ENCODE measurements at regions not wholly inside any gene's neighbourhood (a gene's known extent, or its start where the extent isn't known, plus 50 kb on each side); places are given as distances from the start of the nearest gene placed in this dataset.

DNA sequence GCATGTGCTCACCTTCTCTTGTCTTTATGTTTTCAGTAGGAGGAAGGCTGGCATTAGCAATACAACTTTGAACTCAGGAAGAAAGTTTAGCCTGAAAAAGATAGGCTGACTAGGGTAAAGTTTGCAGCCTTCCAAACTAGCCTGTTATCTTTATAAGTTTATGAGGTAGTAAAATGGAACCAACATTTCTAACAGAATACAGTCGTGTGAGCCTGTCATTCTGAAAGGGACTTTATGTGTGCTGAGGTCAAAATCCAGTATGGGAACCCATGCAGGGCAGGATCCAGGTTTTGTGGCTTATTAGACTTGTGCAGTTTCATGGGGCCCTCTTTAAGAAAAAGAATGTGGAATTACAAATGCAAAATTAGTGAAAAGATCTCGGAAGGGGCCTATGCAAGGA is 201.0 kb upstream of the PRPS1L1 start:
- TF ChIP-seq FOS (IDR thresholded peaks at IDR 0.05; ENCODE audit: borderline replicate concordance, insufficient read depth, low read length): no peak
- TF ChIP-seq, protein P1, sequence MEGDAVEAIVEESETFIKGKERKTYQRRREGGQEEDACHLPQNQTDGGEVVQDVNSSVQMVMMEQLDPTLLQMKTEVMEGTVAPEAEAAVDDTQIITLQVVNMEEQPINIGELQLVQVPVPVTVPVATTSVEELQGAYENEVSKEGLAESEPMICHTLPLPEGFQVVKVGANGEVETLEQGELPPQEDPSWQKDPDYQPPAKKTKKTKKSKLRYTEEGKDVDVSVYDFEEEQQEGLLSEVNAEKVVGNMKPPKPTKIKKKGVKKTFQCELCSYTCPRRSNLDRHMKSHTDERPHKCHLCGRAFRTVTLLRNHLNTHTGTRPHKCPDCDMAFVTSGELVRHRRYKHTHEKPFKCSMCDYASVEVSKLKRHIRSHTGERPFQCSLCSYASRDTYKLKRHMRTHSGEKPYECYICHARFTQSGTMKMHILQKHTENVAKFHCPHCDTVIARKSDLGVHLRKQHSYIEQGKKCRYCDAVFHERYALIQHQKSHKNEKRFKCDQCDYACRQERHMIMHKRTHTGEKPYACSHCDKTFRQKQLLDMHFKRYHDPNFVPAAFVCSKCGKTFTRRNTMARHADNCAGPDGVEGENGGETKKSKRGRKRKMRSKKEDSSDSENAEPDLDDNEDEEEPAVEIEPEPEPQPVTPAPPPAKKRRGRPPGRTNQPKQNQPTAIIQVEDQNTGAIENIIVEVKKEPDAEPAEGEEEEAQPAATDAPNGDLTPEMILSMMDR (IDR thresholded peaks at IDR 0.05; ENCODE audit: extremely low read depth in 1 of 2, insufficient read depth in 1 of 2, low read depth in 1 of 2, low read length in 2 of 2): no peak
- TF ChIP-seq POLR2A (IDR thresholded peaks at IDR 0.05; ENCODE audit: low read depth, low read length): no peak
- TF ChIP-seq, protein P2, sequence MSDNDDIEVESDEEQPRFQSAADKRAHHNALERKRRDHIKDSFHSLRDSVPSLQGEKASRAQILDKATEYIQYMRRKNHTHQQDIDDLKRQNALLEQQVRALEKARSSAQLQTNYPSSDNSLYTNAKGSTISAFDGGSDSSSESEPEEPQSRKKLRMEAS (IDR thresholded peaks at IDR 0.05; ENCODE audit: insufficient read depth, insufficient read length): no peak
- no peak for TF ChIP-seq GATA2 (IDR thresholded peaks at IDR 0.05; ENCODE audit: insufficient read depth, insufficient read length, low read depth, low read length)
- no peak for TF ChIP-seq EZH2 (IDR thresholded peaks at IDR 0.05; ENCODE audit: borderline replicate concordance, low read depth, low read length, severe bottlenecking)
- no peak for TF ChIP-seq MYC (IDR thresholded peaks at IDR 0.05; ENCODE audit: low read depth, low read length)
- TF ChIP-seq JUN (IDR thresholded peaks at IDR 0.05; ENCODE audit: borderline replicate concordance, insufficient read depth, insufficient read length, low read depth): no peak
- no peak for TF ChIP-seq POLR2AphosphoS5 (IDR thresholded peaks at IDR 0.05; ENCODE audit: insufficient read depth, low read depth, low read length)
- Histone ChIP-seq H3K4me3 (replicated peaks in 1 of 3; ENCODE audit: insufficient read depth in 1 of 3, low read depth in 1 of 3, low read length in 3 of 3) (no peak overlapping the region), H3K36me3 (ENCODE audit: control insufficient read depth in 2 of 2, extremely low read depth in 1 of 2, insufficient read depth in 2 of 2, low read length in 2 of 2) (no peaks in the 10 kb centered on the region), H3K9me3 (replicated peaks; ENCODE audit: control insufficient read depth, insufficient read depth, low read length) (no peaks in the 10 kb centered on the region), H3K27me3 (ENCODE audit: control insufficient read depth in 2 of 2, insufficient read depth in 2 of 2, low read length in 2 of 2) (no peaks in the 10 kb centered on the region), H3K27ac (ENCODE audit: insufficient read depth, low read depth, low read length) (no peak overlapping the region), H3K9me1 (replicated peaks; ENCODE audit: control insufficient read depth, extremely low read depth, insufficient read depth, low read length) (no peaks in the 10 kb centered on the region), H3K79me2 (ENCODE audit: control insufficient read depth, insufficient read depth, low read length) (no peaks in the 10 kb centered on the region), H3K4me1 (ENCODE audit: control insufficient read depth, extremely low read depth, insufficient read depth, low read length) (no peaks in the 10 kb centered on the region), H3K4me2 (ENCODE audit: insufficient read depth, low read length) (no peak overlapping the region), H3K9ac (replicated peaks; ENCODE audit: extremely low read depth, insufficient read depth, low read length) (no peak overlapping the region), H4K20me1 (replicated peaks; ENCODE audit: control insufficient read depth, extremely low read depth, insufficient read depth, low read length) (no peaks in the 10 kb centered on the region), H2AFZ (ENCODE audit: low read depth, low read length) (no peak overlapping the region)
- no peak for FAIRE-seq
- no TSS peak for BruUV-seq (replicated peaks)
- CTCF ChIA-PET: interaction anchor here (1.0 kb wide), 1 partner anchor 20 kb away, joined by 3 read pairs; no protein-coding TSS in a partner anchor
- DNase-seq (ENCODE audit: low read depth, low spot score): no peak
- POLR2A ChIA-PET: no interaction called here
- intact Hi-C loops (cut with micrococcal nuclease): no loop called here
- dilution Hi-C loops (cut with MboI; ENCODE audit: extremely low pct_ligation_motif_present, low sequenced_read_pairs): no loop called here

Measured in endothelial cell of umbilical vein (primary cell).